Tibial artery (tissue), 4 donors: ENCODE measurements at regions not wholly inside any gene's neighbourhood (a gene's known extent, or its start where the extent isn't known, plus 50 kb on each side); places are given as distances from the start of the nearest gene placed in this dataset.

ENCODE experiments used
- DNase-seq, 2 donors: peaks; one replicate each; pipeline ENCODE4 v3.0.0-alpha.2; 2019
- H3K27ac ChIP-seq, 2 donors: fragments of 200-600 bp; sonication (generic) in 1 of 2; 1 replicate in 1 of 2; 2 replicates in 1 of 2; pipeline ENCODE4 v1.5.1; 2018 to 2019; ENCODE audit warnings: mild to moderate bottlenecking in 1 of 2
- H3K27me3 ChIP-seq, 2 donors: fragments of 200-600 bp; sonication (generic) in 1 of 2; one replicate each; pipeline versions ENCODE4 v1.5.1 to v1.6.0; 2016 to 2019
- H3K36me3 ChIP-seq, 3 donors: fragments of 200-600 bp; sonication (generic) in 2 of 3; one replicate each; pipeline ENCODE4 v1.5.1; 2016 to 2019; ENCODE audit warnings: mild to moderate bottlenecking in 2 of 3
- H3K4me1 ChIP-seq, 4 donors: fragments of 200-600 bp; sonication (generic) in 2 of 4; 1 replicate in 3 of 4; 2 replicates in 1 of 4; pipeline ENCODE4 v1.5.1; 2016 to 2019
- H3K4me3 ChIP-seq, 2 donors: fragments of 200-600 bp; sonication (generic) in 1 of 2; 1 replicate in 1 of 2; 2 replicates in 1 of 2; pipeline ENCODE4 v1.5.1; 2018 to 2019; ENCODE audit warnings: mild to moderate bottlenecking in 2 of 2
- H3K9me3 ChIP-seq, 3 donors: fragments of 200-600 bp; sonication (generic) in 1 of 3; one replicate each; pipeline ENCODE4 v1.5.1; 2016 to 2019
- intact Hi-C: fragments of 100-400 bp; cut with DNase I; formaldehyde crosslinking; loops from one replicate; pipeline ENCODE4 v1.15.0; 2023; ENCODE audit warnings: low total_unique reads
- TF ChIP-seq, protein P1 (sequence below), 2 experiments: fragments of 200-600 bp in 1 of 2; fragments of 450-650 bp in 1 of 2; IDR thresholded peaks; one replicate each; pipeline ENCODE4 v1.5.1; 2017 to 2019; ENCODE audit warnings: antibody characterized with exemption in 2 of 2, mild to moderate bottlenecking in 1 of 2, moderate library complexity in 1 of 2

DNA sequence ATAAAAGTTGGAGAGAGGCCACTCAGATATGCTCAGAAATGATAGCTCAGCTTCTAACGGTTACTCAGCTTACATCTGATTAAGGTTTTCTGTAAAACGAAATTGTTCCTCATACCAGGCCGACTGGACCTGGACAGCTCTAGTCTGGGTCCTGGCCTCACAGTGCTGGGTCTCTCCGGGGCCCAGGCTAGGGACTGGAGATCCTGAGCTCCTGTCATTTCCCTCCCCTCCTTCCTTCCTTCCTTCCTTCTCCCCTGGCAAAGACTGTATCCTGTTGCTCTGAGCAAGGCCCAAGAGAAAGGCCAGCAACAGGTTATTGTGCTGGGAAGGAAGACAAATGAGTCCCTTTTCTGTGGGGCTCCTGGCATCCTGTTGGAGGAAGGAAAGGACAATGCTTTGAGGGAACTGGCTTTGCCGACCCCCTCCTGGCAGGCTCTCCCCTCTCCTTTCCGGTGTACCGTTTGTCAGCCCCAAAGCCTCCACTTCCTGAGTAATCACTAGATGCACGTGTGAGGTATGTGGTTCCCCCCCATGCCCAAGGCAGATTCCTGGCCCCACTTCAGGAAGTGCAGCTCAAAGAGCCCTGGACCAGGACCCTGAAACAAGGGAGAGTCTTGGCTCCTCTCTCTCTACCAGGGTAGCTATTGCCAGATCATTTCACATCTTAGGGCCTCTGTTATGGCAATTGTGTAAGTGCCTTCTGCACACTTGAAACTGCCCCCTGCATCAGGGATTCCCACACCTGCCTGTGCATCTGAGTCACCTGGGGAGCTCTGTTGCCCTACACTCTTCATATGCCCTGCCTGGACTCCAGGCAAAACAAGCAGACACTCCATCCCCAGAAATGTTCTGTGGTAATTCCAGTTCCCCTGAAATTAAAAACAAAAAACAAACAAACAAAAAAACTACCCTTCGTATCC is 212.7 kb upstream of the FGGY start:
- Histone ChIP-seq H3K27ac (no peak overlapping the region), H3K9me3 (peaks cover 0 to under 1% (median 0%) of the 10 kb centered on the region in 3 donors), H3K36me3 (no peaks in the 10 kb centered on the region), H3K4me3 (no peak overlapping the region), H3K4me1 (no peaks in the 10 kb centered on the region), H3K27me3 (no peaks in the 10 kb centered on the region)
- TF ChIP-seq, protein P1, sequence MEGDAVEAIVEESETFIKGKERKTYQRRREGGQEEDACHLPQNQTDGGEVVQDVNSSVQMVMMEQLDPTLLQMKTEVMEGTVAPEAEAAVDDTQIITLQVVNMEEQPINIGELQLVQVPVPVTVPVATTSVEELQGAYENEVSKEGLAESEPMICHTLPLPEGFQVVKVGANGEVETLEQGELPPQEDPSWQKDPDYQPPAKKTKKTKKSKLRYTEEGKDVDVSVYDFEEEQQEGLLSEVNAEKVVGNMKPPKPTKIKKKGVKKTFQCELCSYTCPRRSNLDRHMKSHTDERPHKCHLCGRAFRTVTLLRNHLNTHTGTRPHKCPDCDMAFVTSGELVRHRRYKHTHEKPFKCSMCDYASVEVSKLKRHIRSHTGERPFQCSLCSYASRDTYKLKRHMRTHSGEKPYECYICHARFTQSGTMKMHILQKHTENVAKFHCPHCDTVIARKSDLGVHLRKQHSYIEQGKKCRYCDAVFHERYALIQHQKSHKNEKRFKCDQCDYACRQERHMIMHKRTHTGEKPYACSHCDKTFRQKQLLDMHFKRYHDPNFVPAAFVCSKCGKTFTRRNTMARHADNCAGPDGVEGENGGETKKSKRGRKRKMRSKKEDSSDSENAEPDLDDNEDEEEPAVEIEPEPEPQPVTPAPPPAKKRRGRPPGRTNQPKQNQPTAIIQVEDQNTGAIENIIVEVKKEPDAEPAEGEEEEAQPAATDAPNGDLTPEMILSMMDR (IDR thresholded peaks at IDR 0.05), result no peak
- intact Hi-C loops, result no loop called here
- no peak for DNase-seq

GRCh38 chr1:59085101-59085500 is 211.8 kb upstream of the FGGY start:
- Histone ChIP-seq H3K4me1 (no peaks in the 10 kb centered on the region), H3K36me3 (no peaks in the 10 kb centered on the region), H3K27me3 (no peaks in the 10 kb centered on the region), H3K4me3 (no peak overlapping the region), H3K27ac (no peak overlapping the region), H3K9me3 (peaks cover 0 to 8% (median 0%) of the 10 kb centered on the region in 3 donors)
- TF ChIP-seq, protein P1 (IDR thresholded peaks at IDR 0.05), result no peak
- intact Hi-C loops, result no loop called here
- DNase-seq, result no peak

GRCh38 chr1:59089036-59089798 is 207.7 kb upstream of the FGGY start:
- TF ChIP-seq, protein P1 (IDR thresholded peaks at IDR 0.05), result no peak
- Histone ChIP-seq H3K27ac (no peak overlapping the region), H3K27me3 (no peaks in the 10 kb centered on the region), H3K4me1 (no peaks in the 10 kb centered on the region), H3K4me3 (no peak overlapping the region), H3K36me3 (no peaks in the 10 kb centered on the region), H3K9me3 (peaks cover 0 to 8% (median 0%) of the 10 kb centered on the region in 3 donors)
- no peak for DNase-seq
- intact Hi-C loops, result no loop called here

GRCh38 chr1:59089922-59090457 is 206.9 kb upstream of the FGGY start:
- H3K4me1 ChIP-seq, result no peaks in the 10 kb centered on the region
- peaks cover 0 to 8% (median 0%) of the 10 kb centered on the region in 3 donors for H3K9me3 ChIP-seq
- H3K27me3 ChIP-seq, result no peaks in the 10 kb centered on the region
- H3K27ac ChIP-seq, result no peak overlapping the region
- H3K36me3 ChIP-seq, result no peaks in the 10 kb centered on the region
- no peak overlapping the region for H3K4me3 ChIP-seq
- TF ChIP-seq, protein P1 (IDR thresholded peaks at IDR 0.05), result no peak
- intact Hi-C loops, result no loop called here
- DNase-seq, result no peak

DNA sequence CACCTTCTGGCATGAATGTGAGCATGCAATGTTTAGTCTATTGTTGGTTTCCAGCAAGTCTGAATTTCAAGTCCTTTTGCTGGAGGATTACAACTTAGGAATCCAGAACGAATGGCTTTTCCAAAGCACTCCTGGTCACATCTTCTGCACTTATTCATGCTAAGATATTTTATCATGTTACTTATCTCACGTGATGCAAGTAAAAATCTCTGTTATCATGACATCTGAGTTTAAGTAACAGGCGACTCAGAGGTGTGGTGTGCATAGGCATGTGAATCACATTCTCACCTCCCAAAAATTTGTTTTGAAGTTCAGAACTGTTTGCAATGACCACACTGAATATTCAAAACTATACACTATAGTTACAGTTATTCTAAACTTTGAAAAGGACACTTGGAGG is 204.8 kb upstream of the FGGY start:
- no peak for DNase-seq
- Histone ChIP-seq H3K36me3 (no peaks in the 10 kb centered on the region), H3K4me3 (no peak overlapping the region), H3K27me3 (no peaks in the 10 kb centered on the region), H3K9me3 (peaks cover 0 to 8% (median 0%) of the 10 kb centered on the region in 3 donors), H3K27ac (no peak overlapping the region), H3K4me1 (no peaks in the 10 kb centered on the region)
- TF ChIP-seq, protein P1 (IDR thresholded peaks at IDR 0.05), result no peak
- intact Hi-C loops, result no loop called here
